ENCODE measurements at regions not wholly inside any gene's neighbourhood (a gene's known extent, or its start where the extent isn't known, plus 50 kb on each side); places are given as distances from the start of the nearest gene placed in this dataset.
A peak's percentile ranks its signal among the peaks of the same experiment; 100 is the strongest.

- TF ChIP-seq CTCF (IDR thresholded peaks at IDR 0.05 in 2 of 3, conservative IDR thresholded peaks at IDR 0.05 in 1 of 3; ENCODE audit: insufficient read depth in 2 of 3, low read depth in 1 of 3, low read length in 3 of 3), result peak in 2 of 3 experiments; percentile 38 to 39; a peak in 4 of 6 replicates
Observed at GRCh38 chr1:195939844-195940243, 668.4 kb downstream of the KCNT2 start (continued).

GRCh38 chr1:195934817-195935553, 673.3 kb downstream of the KCNT2 start:
- in situ Hi-C loops (cut with MboI) (no loop called here), intact Hi-C loops (cut with micrococcal nuclease) (loop anchor here (5.0 kb wide), 1 partner anchor 38 kb away; no protein-coding TSS in a partner anchor)
- WGBS (ENCODE audit: insufficient coverage, low coverage, missing lambda C conversion rate), result 23% methylated on average over 10 of the region's 10 CpGs
- no peak overlapping the region for H3K9ac ChIP-seq (ENCODE audit: insufficient read depth in 1 of 2, low read depth in 2 of 2, low read length in 2 of 2)
- no peak overlapping the region for H3K4me2 ChIP-seq (ENCODE audit: insufficient read depth, low read length)
- H3K27ac ChIP-seq (ENCODE audit: extremely low read depth, low read depth, low read length), result no peak overlapping the region
- no peaks in the 10 kb centered on the region for H4K20me1 ChIP-seq (replicated peaks; ENCODE audit: control insufficient read depth, insufficient read depth, low read length)
- ChIA-PET POLR2A (no interaction called here), CTCF (ENCODE audit: low intra/inter-chr PET ratio) (no interaction called here)
- BruUV-seq (replicated peaks), result no TSS peak
- no peaks in the 10 kb centered on the region for H3K4me1 ChIP-seq (replicated peaks in 1 of 2; ENCODE audit: control insufficient read depth in 2 of 2, insufficient read depth in 2 of 2, low read length in 2 of 2)
- DNase-seq (ENCODE audit: extremely low read depth in 1 of 4, low spot score in 3 of 4), result no peak
- ATAC-seq, result no peak
- H3K4me3 ChIP-seq, result no peak overlapping the region
- H2AFZ ChIP-seq (ENCODE audit: low read depth, low read length), result no peak overlapping the region
- H3K79me2 ChIP-seq (ENCODE audit: control insufficient read depth, insufficient read depth, low read length), result no peaks in the 10 kb centered on the region
- H3K9me1 ChIP-seq (ENCODE audit: control insufficient read depth, insufficient read depth, low read length), result no peaks in the 10 kb centered on the region
- FAIRE-seq, result no peak
- no peaks in the 10 kb centered on the region for H3K27me3 ChIP-seq (ENCODE audit: control insufficient read depth in 2 of 2, insufficient read depth in 2 of 2, low read length in 2 of 2)
- no peaks in the 10 kb centered on the region for H3K9me3 ChIP-seq (replicated peaks; ENCODE audit: control insufficient read depth, insufficient read depth, low read depth, low read length)
- no peaks in the 10 kb centered on the region for H3K36me3 ChIP-seq (ENCODE audit: control insufficient read depth, insufficient read depth, low read length)
- TF ChIP-seq MXD1 (CRISPR knock-in tag; IDR thresholded peaks at IDR 0.05; ENCODE audit: borderline replicate concordance, poor library complexity, severe bottlenecking), result no peak
- TF ChIP-seq FOXM1 (IDR thresholded peaks at IDR 0.05; ENCODE audit: low read depth), result no peak
- no peak for TF ChIP-seq FOXM1 (CRISPR knock-in tag; IDR thresholded peaks at IDR 0.05; ENCODE audit: low read depth)
- TF ChIP-seq ZNF77 (CRISPR knock-in tag; IDR thresholded peaks at IDR 0.05), result no peak
- TF ChIP-seq GTF3C2 (IDR thresholded peaks at IDR 0.05; ENCODE audit: borderline replicate concordance, extremely low read depth, insufficient read length), result no peak
- TF ChIP-seq MCM7 (IDR thresholded peaks at IDR 0.05), result no peak
- TF ChIP-seq NCOR1 (IDR thresholded peaks at IDR 0.05), result no peak
- TF ChIP-seq ZNF212 (CRISPR knock-in tag; IDR thresholded peaks at IDR 0.05), result no peak
- no peak for TF ChIP-seq ZFPM2 (CRISPR knock-in tag; IDR thresholded peaks at IDR 0.05)
- TF ChIP-seq TAF7 (tag; IDR thresholded peaks at IDR 0.05), result no peak
- no peak for TF ChIP-seq ZNF511 (CRISPR knock-in tag; IDR thresholded peaks at IDR 0.05)
- TF ChIP-seq ZNF707 (CRISPR knock-in tag; conservative IDR thresholded peaks at IDR 0.05), result no peak
- no peak for TF ChIP-seq MEIS2 (IDR thresholded peaks at IDR 0.05; ENCODE audit: partially characterized antibody)
- TF ChIP-seq CHCHD3 (CRISPR knock-in tag; IDR thresholded peaks at IDR 0.05), result no peak
- TF ChIP-seq MED1 (CRISPR knock-in tag; IDR thresholded peaks at IDR 0.05; ENCODE audit: borderline replicate concordance), result no peak

Measured in K562 (cell line).